Omental fat pad (tissue), 3 donors: ENCODE measurements at regions not wholly inside any gene's neighbourhood (a gene's known extent, or its start where the extent isn't known, plus 50 kb on each side); places are given as distances from the start of the nearest gene placed in this dataset. TPM values are rescaled to one million over a fixed set of nuclear protein-coding genes. Genes with fewer than 3 reads are reported as not detected.
"Not testable (repeated sequence)": the region's sequence is repeated elsewhere in the genome, so short reads cannot be mapped to it uniquely, and the experiment has no call there.

Source experiments
- ATAC-seq: fragments of 150-250 bp; one replicate; pipeline ENCODE4 v1.9.1; 2016; ENCODE audit warnings: mild to moderate bottlenecking, moderate library complexity; ENCODE audit not compliant: low FRiP score
- DNase-seq: peaks from one replicate; pipeline ENCODE4 v3.0.0-alpha.2; 2019; ENCODE audit warnings: low spot score
- CTCF ChIP-seq, 3 donors: fragments of 450-650 bp; IDR thresholded peaks; one replicate each; pipeline ENCODE4 v1.5.1; 2016 to 2017; ENCODE audit warnings: antibody characterized with exemption in 3 of 3, mild to moderate bottlenecking in 3 of 3, moderate library complexity in 2 of 3
- small RNA-seq: library from RNA; depleted of rRNA; stranded (forward); fragments of <200 nt; gene quantifications from one replicate; pipeline ENCODE3, GENCODE V24; 2016

DNA sequence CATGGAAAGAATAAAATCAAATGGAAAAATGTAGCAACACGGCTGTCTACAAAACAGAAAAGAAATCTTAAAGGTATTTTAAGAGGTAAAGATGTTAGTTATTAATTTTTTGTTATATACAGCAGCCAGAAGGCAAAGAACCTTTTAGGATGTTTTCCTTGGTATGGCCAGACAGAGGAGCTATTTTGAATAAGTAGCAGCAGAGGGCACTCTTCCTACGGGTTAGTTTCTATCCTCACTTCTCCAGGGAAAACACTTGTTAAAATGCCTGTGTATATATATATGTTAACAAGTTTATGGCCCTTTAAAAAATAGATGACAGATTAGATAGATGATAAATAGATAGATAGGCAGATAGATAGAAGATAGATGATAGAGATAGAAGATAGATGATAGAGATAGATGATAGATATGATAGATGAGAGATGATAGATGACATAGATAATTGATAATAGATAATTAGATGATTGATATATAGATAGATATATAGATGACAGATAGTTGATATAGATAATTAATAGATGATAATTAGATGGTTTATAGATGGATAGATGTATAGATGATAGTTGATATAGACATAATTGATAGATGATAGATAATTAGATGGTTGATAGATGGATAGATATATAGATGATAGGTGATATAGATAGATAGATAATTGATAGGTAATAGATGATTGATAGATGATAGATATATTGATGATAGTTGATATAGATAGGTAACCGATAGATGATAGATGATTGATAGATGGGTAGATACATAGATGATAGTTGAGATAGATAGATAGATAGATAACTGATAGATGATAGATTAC, 57.8 kb upstream of the WIPF3 start:
- DNase-seq (no peak), ATAC-seq (no peak)
- TF ChIP-seq CTCF (IDR thresholded peaks at IDR 0.05) = no peak

GRCh38 chr7:29749701-29750321, 56.5 kb upstream of the WIPF3 start:
- DNase-seq (no peak), ATAC-seq (no peak)
- TF ChIP-seq CTCF (IDR thresholded peaks at IDR 0.05) = no peak

DNA sequence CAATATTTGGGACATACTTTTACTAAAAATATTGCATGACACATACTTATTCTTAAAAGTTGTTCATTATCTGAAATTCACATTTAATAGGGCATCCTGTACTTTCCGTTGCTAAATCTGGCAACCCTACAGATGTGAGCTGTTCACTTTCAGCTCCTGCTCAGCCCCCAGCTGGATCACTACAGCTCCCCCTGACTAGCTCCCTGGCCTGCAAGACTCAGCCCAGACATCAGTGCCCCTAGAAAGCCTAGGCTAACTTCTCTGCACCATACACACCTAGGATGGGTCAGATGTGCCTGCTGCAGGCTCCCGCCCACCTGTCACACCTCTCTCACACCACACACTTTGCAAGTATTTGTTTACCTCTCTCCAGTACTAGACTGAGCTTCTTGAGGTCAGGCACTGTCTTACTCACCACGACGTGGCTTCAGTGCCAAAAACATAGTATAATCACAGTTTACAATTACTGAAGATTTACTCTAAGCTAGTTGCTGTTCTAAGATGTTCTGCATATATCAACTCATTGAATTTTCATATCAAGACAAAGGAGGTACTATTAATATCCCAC, 55.9 kb upstream of the WIPF3 start:
- not testable (repeated sequence) for ATAC-seq, DNase-seq

DNA sequence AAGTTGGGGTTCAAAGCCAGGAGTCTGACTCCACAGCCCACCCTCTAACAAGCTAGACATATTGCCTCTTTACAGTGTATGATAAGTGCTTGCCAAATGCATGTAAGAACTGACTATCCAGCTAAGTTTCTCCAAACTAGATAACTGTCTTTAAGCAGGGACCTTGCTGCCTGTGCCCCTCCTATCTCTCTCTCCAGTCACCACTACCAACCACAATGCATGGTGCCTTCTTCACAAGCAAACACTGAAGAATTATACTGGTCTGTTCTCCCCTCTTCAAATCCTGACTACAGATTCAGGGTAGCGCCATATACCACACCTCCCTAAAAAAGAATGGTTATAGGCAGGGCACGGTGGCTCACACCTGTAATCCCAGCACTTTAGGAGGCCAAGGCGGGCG, 55.3 kb upstream of the WIPF3 start:
- DNase-seq, ATAC-seq: not testable (repeated sequence)

GRCh38 chr7:29754874-29755490, 51.3 kb upstream of the WIPF3 start:
- no peak for ATAC-seq
- no peak for DNase-seq
- no peak for TF ChIP-seq CTCF (IDR thresholded peaks at IDR 0.05)

Small RNAs in the stretch of these regions (small RNA-seq; reads per million reads assigned to genes)
- gene MIR550A3 (not detected), gene TMSB4XP3 (not detected)
